ENCODE measurements at regions not wholly inside any gene's neighbourhood (a gene's known extent, or its start where the extent isn't known, plus 50 kb on each side); places are given as distances from the start of the nearest gene placed in this dataset.
A peak's percentile ranks its signal among the peaks of the same experiment; 100 is the strongest.

DNA sequence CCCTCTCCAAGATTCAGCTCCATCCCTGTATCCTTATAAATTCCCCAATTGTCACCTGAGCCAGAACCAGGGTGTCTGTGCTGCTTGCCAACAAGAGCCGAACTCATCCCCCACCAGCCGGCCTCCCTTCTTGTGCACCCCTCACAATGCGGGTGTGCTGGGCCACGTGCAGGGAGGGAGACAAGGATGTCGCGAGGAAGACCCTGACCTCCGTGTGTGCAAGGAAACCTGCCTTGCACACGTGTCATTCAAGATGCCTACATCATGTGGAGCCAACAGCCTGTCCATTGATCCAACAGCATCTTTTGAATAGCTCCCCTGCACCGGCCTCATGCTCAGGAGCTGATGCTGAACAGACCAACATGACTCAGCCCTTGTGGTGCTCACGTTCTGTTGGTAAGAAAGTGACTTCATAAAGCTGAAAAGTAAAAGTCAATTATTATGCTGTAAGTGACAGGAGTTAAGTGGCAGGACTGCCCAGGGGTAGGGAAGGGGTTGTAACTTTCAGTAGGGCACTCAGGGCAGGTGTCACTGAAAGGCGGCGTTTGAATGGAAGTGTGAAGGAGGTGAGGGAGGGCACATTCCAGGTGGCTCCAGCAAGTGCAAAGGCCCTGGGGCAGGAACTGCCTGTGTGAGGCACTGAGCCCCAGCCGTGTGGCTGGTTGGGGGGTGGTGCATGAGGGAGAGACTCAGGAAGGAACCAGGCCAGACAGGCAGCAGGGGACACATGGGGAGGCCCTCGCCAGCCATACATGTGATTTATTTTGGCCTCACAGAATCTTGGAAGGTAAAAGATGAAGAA lies 302.2 kb downstream of the FOXL1 start:
- 81 to 82% methylated on average over 14 of the region's 14 CpGs for WGBS, 2 experiments (ENCODE audit: low coverage in 1 of 2, low lambda C conversion rate in 2 of 2, missing lambda C conversion rate in 2 of 2)
- Histone ChIP-seq H4K20me1 (ENCODE audit: insufficient read depth) (no peaks in the 10 kb centered on the region), H3F3A (ENCODE audit: insufficient read depth) (0 out of 2 replicates have a peak, but pooled peaks cover 4% of the 10 kb centered on the region), H3K9me2 (ENCODE audit: insufficient read depth) (no peaks in the 10 kb centered on the region), H3K27me3 (replicated peaks; ENCODE audit: insufficient read depth) (peaks cover 81% of the 10 kb centered on the region), H3K36me3 (ENCODE audit: low read depth) (no peaks in the 10 kb centered on the region), H3K9me3 (ENCODE audit: low read depth) (no peaks in the 10 kb centered on the region), H3K9ac (no peak overlapping the region), H3K4me2 (ENCODE audit: unreplicated experiment) (no peak overlapping the region), H3K4me3 (no peak overlapping the region), H3K27ac (no peak overlapping the region), H2AFZ (no peak overlapping the region), H3K4me1 (ENCODE audit: insufficient read depth) (no peaks in the 10 kb centered on the region), H3K79me2 (ENCODE audit: insufficient read depth) (no peaks in the 10 kb centered on the region)
- TF ChIP-seq EZH2 (IDR thresholded peaks at IDR 0.05; ENCODE audit: insufficient read depth, poor library complexity, severe bottlenecking) (no peak), EZH2phosphoT487 (IDR thresholded peaks at IDR 0.05; ENCODE audit: insufficient read depth, low read depth) (no peak)
- DNase-seq, result peak; percentile 42
- in situ Hi-C loops (cut with MboI), result no loop called here

DNA sequence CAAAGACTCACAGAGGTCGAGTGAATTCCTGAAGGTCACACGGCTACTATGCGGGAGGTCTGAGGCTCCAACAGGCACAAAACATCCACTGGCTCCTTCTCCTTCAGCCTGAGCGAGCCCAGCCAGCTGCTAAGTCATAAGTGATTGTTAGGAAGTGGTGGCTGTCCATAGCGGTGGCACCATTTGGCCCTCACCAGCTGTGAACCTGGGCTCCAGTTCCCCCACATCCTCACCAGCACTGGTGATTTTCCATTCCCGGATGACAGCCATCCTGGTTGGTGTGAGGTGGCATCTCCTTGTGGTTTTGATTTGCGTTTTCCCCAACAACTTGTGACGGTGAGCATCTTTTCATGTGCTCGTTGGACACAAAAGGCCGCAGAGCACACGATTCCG lies 302.8 kb downstream of the FOXL1 start:
- no peaks in the 10 kb centered on the region for H3K79me2 ChIP-seq (ENCODE audit: insufficient read depth)
- WGBS, 2 experiments (ENCODE audit: low coverage in 1 of 2, low lambda C conversion rate in 2 of 2, missing lambda C conversion rate in 2 of 2), result 86 to 91% methylated on average over 12 of the region's 12 CpGs
- peaks cover 81% of the 10 kb centered on the region for H3K27me3 ChIP-seq (replicated peaks; ENCODE audit: insufficient read depth)
- H4K20me1 ChIP-seq (ENCODE audit: insufficient read depth), result no peaks in the 10 kb centered on the region
- H3K9ac ChIP-seq, result no peak overlapping the region
- TF ChIP-seq EZH2 (IDR thresholded peaks at IDR 0.05; ENCODE audit: insufficient read depth, poor library complexity, severe bottlenecking), result no peak
- no peak for TF ChIP-seq EZH2phosphoT487 (IDR thresholded peaks at IDR 0.05; ENCODE audit: insufficient read depth, low read depth)
- H3K4me2 ChIP-seq (ENCODE audit: unreplicated experiment), result no peak overlapping the region
- H3K36me3 ChIP-seq (ENCODE audit: low read depth), result no peaks in the 10 kb centered on the region
- no peak overlapping the region for H3K27ac ChIP-seq
- no peak overlapping the region for H3K4me3 ChIP-seq
- H3K4me1 ChIP-seq (ENCODE audit: insufficient read depth), result no peaks in the 10 kb centered on the region
- in situ Hi-C loops (cut with MboI), result no loop called here
- 0 out of 2 replicates have a peak, but pooled peaks cover 4% of the 10 kb centered on the region for H3F3A ChIP-seq (ENCODE audit: insufficient read depth)
- no peaks in the 10 kb centered on the region for H3K9me3 ChIP-seq (ENCODE audit: low read depth)
- no peak for DNase-seq
- H2AFZ ChIP-seq, result no peak overlapping the region
- no peaks in the 10 kb centered on the region for H3K9me2 ChIP-seq (ENCODE audit: insufficient read depth)

DNA sequence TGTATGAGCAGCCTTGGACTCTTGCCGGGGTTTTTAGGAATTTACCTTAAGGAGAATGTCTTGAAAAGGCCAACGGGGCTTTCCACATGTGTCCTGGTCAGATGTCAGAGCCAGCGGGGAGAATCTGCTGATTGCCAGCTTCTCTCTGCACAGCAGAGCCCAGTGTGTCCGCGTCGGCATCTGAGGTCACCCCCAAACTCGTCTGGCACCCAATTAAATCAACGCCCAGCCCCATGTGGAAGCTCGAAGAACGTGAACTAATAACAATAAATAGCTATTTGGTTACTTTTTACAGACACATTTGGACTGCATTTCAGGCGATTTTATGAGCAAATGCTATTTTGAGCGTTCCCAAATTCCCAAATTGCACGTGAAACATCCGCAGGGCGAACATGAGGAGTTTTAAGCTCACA lies 303.5 kb downstream of the FOXL1 start:
- Histone ChIP-seq H3F3A (ENCODE audit: insufficient read depth) (0 out of 2 replicates have a peak, but pooled peaks cover 4% of the 10 kb centered on the region), H3K27me3 (replicated peaks; ENCODE audit: insufficient read depth) (peaks cover 80% of the 10 kb centered on the region), H3K9me2 (ENCODE audit: insufficient read depth) (no peaks in the 10 kb centered on the region), H3K4me1 (ENCODE audit: insufficient read depth) (no peaks in the 10 kb centered on the region), H3K4me2 (ENCODE audit: unreplicated experiment) (no peak overlapping the region), H3K36me3 (ENCODE audit: low read depth) (no peaks in the 10 kb centered on the region), H3K9me3 (ENCODE audit: low read depth) (no peaks in the 10 kb centered on the region), H3K4me3 (no peak overlapping the region), H3K9ac (no peak overlapping the region), H2AFZ (no peak overlapping the region), H3K79me2 (ENCODE audit: insufficient read depth) (no peaks in the 10 kb centered on the region), H3K27ac (no peak overlapping the region), H4K20me1 (ENCODE audit: insufficient read depth) (no peaks in the 10 kb centered on the region)
- whole genome bisulfite sequencing, 2 experiments (ENCODE audit: low coverage in 1 of 2, low lambda C conversion rate in 2 of 2, missing lambda C conversion rate in 2 of 2), result 8 to 11% methylated on average over 15 of the region's 15 CpGs
- DNase-seq, result no peak
- TF ChIP-seq EZH2phosphoT487 (IDR thresholded peaks at IDR 0.05; ENCODE audit: insufficient read depth, low read depth) (no peak), EZH2 (IDR thresholded peaks at IDR 0.05; ENCODE audit: insufficient read depth, poor library complexity, severe bottlenecking) (no peak)
- in situ Hi-C loops (cut with MboI), result no loop called here

DNA sequence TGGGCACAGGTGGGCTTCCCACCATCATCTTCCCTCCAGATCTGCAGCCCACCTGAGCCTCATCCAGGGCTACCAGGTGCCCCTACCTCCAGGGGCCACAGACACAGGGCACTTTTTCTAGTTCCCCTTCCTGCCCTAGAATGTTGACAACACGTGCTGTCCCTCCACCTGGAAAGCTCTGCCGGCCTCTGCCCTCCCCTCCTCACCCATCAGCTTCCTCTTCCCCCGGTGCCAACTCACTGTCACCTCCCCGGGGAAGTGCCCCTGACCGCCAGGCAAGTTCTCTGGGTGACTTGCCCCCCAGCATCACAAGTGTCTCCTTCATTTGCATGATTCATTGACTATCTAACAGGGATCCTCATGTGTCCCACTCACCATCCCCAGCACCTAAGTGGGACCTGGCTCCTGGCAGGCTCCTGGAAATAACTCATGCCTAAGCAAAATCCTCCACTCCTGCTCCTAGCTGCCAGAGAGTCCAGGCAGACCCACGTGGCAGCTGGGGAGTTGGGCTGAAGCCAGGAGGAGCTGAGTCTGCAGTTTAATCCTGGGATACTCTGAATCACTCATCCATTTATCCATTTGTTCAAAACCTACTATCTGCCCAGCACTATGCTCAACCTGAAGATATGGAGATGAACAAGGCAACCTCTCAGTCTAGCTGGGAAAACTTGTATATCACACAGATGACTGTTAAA lies 304.4 kb downstream of the FOXL1 start:
- in situ Hi-C loops (cut with MboI), result no loop called here
- no peak overlapping the region for H3K4me2 ChIP-seq (ENCODE audit: unreplicated experiment)

More for the DNA sequence above, 304.4 kb downstream of the FOXL1 start:
- Histone ChIP-seq H3K4me3 (no peak overlapping the region), H3K79me2 (ENCODE audit: insufficient read depth) (no peaks in the 10 kb centered on the region), H3K36me3 (ENCODE audit: low read depth) (no peaks in the 10 kb centered on the region), H4K20me1 (ENCODE audit: insufficient read depth) (no peaks in the 10 kb centered on the region), H3F3A (ENCODE audit: insufficient read depth) (0 out of 2 replicates have a peak, but pooled peaks cover 4% of the 10 kb centered on the region), H3K27me3 (replicated peaks; ENCODE audit: insufficient read depth) (peaks cover 81% of the 10 kb centered on the region), H3K9ac (no peak overlapping the region), H2AFZ (no peak overlapping the region), H3K9me3 (ENCODE audit: low read depth) (no peaks in the 10 kb centered on the region), H3K9me2 (ENCODE audit: insufficient read depth) (no peaks in the 10 kb centered on the region), H3K27ac (no peak overlapping the region), H3K4me1 (ENCODE audit: insufficient read depth) (no peaks in the 10 kb centered on the region)
- DNase-seq, result peak; percentile 76
- 59 to 66% methylated on average over 6 of the region's 6 CpGs for WGBS, 2 experiments (ENCODE audit: low coverage in 1 of 2, low lambda C conversion rate in 2 of 2, missing lambda C conversion rate in 2 of 2)
- no peak for TF ChIP-seq EZH2 (IDR thresholded peaks at IDR 0.05; ENCODE audit: insufficient read depth, poor library complexity, severe bottlenecking)
- no peak for TF ChIP-seq EZH2phosphoT487 (IDR thresholded peaks at IDR 0.05; ENCODE audit: insufficient read depth, low read depth)

Data from GM23248 (cell line).